Activated CD4-positive, alpha-beta T cell treated with anti-CD3 and anti-CD28 coated beads for 36 hours (primary cell): ENCODE measurements at regions not wholly inside any gene's neighbourhood (a gene's known extent, or its start where the extent isn't known, plus 50 kb on each side); places are given as distances from the start of the nearest gene placed in this dataset.

ENCODE experiments used
- ATAC-seq: fragments of 200-7000 bp; cut with Tn5 transposase; one replicate; pipeline ENCODE4 v1.10.0; 2021; ENCODE audit warnings: mild to moderate bottlenecking, moderate library complexity
- CTCF ChIA-PET: fragments of 350-600 bp; sonication (Branson Sonifier 250); formaldehyde crosslinking; loops from one replicate; lab custom pipeline; 2021; ENCODE audit warnings: antibody characterized with exemption; lab: Charles Lee
- POLR2A ChIA-PET: fragments of 350-600 bp; sonication (Branson Sonifier 250); formaldehyde crosslinking; loops from one replicate; lab custom pipeline; 2021; ENCODE audit warnings: antibody characterized with exemption, inconsistent platforms; lab: Charles Lee
- DNase-seq: peaks from one replicate; pipeline ENCODE4 v3.0.0-alpha.2; 2020
- H3K27ac Mint-ChIP-seq: one replicate; pipeline ENCODE4 v1.8.0; 2021; ENCODE audit warnings: mixed read lengths
- H3K27me3 Mint-ChIP-seq: one replicate; pipeline ENCODE4 v1.8.0; 2021; ENCODE audit warnings: mixed read lengths
- H3K36me3 Mint-ChIP-seq: one replicate; pipeline ENCODE4 v1.8.0; 2021; ENCODE audit warnings: low read depth, mixed read lengths
- H3K4me1 Mint-ChIP-seq: one replicate; pipeline ENCODE4 v1.8.0; 2021; ENCODE audit warnings: mixed read lengths
- H3K4me3 Mint-ChIP-seq: one replicate; pipeline ENCODE4 v1.8.0; 2021; ENCODE audit warnings: mild to moderate bottlenecking, moderate library complexity, mixed read lengths
- H3K9me3 Mint-ChIP-seq: one replicate; pipeline ENCODE4 v1.8.0; 2021; ENCODE audit warnings: low read depth, mixed read lengths
- intact Hi-C, 2 experiments: fragments of 100-400 bp; cut with DNase I in 1 of 2; cut with micrococcal nuclease in 1 of 2; formaldehyde crosslinking; loops; one replicate each; pipeline versions ENCODE4 v1.14.2 to v1.15.1; 2022 to 2024; cut with DNase I, micrococcal nuclease

- no peak overlapping the region for H3K4me3 Mint-ChIP-seq
- POLR2A ChIA-PET, result no interaction called here
Observed at GRCh38 chr16:86778108-86778745, 199.9 kb downstream of the FOXL1 start.

DNA sequence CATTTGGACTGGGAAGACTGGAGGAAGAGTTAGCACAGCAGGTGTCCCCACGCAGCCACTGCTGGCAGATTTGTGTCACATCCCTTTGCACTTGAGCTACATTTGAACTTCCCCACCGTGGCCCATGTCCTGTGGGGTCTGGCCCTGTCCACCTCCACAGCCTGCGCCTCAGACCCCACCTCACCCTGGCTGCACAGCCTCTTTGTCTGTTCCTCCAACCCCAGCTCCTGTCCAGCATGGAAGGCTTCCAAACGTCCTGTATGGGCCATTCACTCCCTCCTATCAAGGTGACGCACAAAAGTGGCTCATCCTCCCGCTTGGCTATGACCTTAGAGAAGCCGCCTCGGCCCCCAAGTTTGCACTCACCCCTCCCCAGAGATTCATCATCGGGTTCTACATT, 200.6 kb downstream of the FOXL1 start:
- peaks cover 5% of the 10 kb centered on the region for H3K27me3 Mint-ChIP-seq
- intact Hi-C loops, result no loop called here
- no peak overlapping the region for H3K27ac Mint-ChIP-seq
- ATAC-seq, result no peak
- POLR2A ChIA-PET, result no interaction called here
- no peaks in the 10 kb centered on the region for H3K4me1 Mint-ChIP-seq
- H3K9me3 Mint-ChIP-seq, result no peaks in the 10 kb centered on the region
- no peaks in the 10 kb centered on the region for H3K36me3 Mint-ChIP-seq
- CTCF ChIA-PET, result interaction anchor here (0.7 kb wide), 1 partner anchor 79 kb away, joined by 3 read pairs; no protein-coding TSS in a partner anchor
- DNase-seq, result no peak
- no peak overlapping the region for H3K4me3 Mint-ChIP-seq

More at GRCh38 chr16:86778108-86778745, 199.9 kb downstream of the FOXL1 start:
- Mint-ChIP-seq H3K4me1 (no peaks in the 10 kb centered on the region), H3K27me3 (peaks cover 5% of the 10 kb centered on the region), H3K9me3 (no peaks in the 10 kb centered on the region), H3K36me3 (no peaks in the 10 kb centered on the region), H3K27ac (no peak overlapping the region)
- CTCF ChIA-PET, result interaction anchor here (0.7 kb wide), 1 partner anchor 78 kb away, joined by 3 read pairs; no protein-coding TSS in a partner anchor
- intact Hi-C loops, result no loop called here
- DNase-seq, result no peak
- no peak for ATAC-seq

GRCh38 chr16:86781046-86781445, 202.7 kb downstream of the FOXL1 start:
- Mint-ChIP-seq H3K27me3 (peaks cover 2% of the 10 kb centered on the region), H3K27ac (no peak overlapping the region), H3K4me3 (no peak overlapping the region), H3K4me1 (no peaks in the 10 kb centered on the region), H3K36me3 (no peaks in the 10 kb centered on the region), H3K9me3 (no peaks in the 10 kb centered on the region)
- ChIA-PET POLR2A (no interaction called here), CTCF (interaction anchor here (0.7 kb wide), 1 partner anchor 9 kb away, joined by 3 read pairs; no protein-coding TSS in a partner anchor)
- ATAC-seq (no peak), DNase-seq (no peak)
- intact Hi-C loops, result no loop called here

DNA sequence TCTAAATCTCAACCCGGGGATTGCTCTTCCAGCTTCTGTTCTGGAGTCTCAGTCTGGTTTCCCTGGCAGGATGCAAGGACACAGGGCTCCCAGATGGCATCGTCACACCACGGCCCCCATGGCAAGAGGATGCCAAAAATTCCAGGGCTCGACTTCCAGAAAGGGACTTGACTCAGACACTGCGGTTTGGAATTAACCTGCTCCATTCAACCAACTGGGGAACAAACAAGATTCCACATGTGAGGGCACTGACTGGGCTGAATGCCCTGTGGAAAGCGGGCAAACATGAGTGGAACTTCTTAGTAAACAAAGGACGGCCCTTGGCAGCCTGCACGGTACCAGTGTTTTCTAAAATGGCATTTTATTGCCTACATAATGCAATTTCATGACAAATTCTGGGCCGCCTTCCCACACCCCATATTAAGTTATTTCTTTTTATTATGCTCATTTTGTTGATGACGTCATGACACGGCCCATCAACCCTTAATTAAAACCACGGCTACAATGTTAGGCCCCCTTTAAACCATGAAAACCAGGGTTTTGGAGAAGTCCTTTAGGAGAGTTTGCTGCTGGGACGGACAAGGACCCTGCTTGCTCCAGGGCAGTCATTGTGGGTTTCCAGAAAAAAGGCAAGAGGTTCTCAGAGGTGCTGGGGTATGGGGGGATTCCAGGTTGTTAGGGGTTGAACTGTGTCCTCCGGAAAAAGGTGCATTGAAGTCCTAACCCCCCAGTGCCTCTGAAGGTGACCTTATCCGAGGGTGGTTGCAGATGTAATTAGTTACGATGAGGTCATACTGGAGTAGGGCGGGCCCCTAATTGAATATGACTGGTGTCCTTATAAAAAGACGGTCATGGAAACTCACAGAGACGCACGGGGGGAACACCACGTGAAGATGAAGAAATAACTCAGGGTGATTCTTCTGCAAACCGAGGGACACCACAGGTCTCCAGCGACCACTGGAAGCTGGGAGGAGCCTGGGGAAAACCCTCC, 205.6 kb downstream of the FOXL1 start:
- intact Hi-C loops, result no loop called here
- no peak for DNase-seq
- Mint-ChIP-seq H3K4me3 (no peak overlapping the region), H3K9me3 (no peaks in the 10 kb centered on the region), H3K27me3 (peaks cover 6% of the 10 kb centered on the region), H3K27ac (no peak overlapping the region), H3K4me1 (no peaks in the 10 kb centered on the region), H3K36me3 (no peaks in the 10 kb centered on the region)
- POLR2A ChIA-PET, result no interaction called here
- CTCF ChIA-PET, result no interaction called here
- ATAC-seq, result no peak

GRCh38 chr16:86786338-86786737, 208.0 kb downstream of the FOXL1 start:
- no peak overlapping the region for H3K4me3 Mint-ChIP-seq
- DNase-seq (no peak), ATAC-seq (no peak)
- H3K27ac Mint-ChIP-seq, result no peak overlapping the region
- POLR2A ChIA-PET, result no interaction called here
- no peaks in the 10 kb centered on the region for H3K4me1 Mint-ChIP-seq
- intact Hi-C loops, result no loop called here
- H3K9me3 Mint-ChIP-seq, result no peaks in the 10 kb centered on the region
- no peaks in the 10 kb centered on the region for H3K36me3 Mint-ChIP-seq
- CTCF ChIA-PET, result no interaction called here
- H3K27me3 Mint-ChIP-seq, result peaks cover 4% of the 10 kb centered on the region

DNA sequence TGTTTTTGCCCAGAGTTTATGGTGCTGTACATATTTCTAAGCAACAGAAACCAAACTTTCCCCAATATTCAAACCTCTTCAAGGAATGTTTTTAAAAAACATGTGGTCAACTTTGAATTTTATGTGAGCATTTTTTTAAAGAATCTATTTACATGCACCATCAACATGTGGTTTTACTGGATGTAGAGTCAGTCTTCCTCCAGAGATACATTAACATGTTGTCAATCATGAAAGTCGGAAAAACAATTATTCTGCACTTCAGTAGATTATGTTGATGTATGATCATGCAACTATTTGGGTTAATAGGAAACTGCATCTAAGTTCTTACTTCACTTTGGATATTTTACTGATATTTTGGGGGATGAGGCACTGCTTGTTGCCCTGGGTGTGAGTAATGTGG, 208.6 kb downstream of the FOXL1 start:
- Mint-ChIP-seq H3K4me3 (no peak overlapping the region), H3K9me3 (no peaks in the 10 kb centered on the region), H3K27me3 (peaks cover 4% of the 10 kb centered on the region), H3K4me1 (no peaks in the 10 kb centered on the region), H3K36me3 (no peaks in the 10 kb centered on the region), H3K27ac (no peak overlapping the region)
- intact Hi-C loops, result no loop called here
- ATAC-seq (no peak), DNase-seq (no peak)
- POLR2A ChIA-PET, result no interaction called here
- CTCF ChIA-PET, result no interaction called here

- Mint-ChIP-seq H3K4me3 (no peak overlapping the region), H3K36me3 (no peaks in the 10 kb centered on the region), H3K27ac (no peak overlapping the region), H3K9me3 (no peaks in the 10 kb centered on the region), H3K27me3 (peaks cover 4% of the 10 kb centered on the region), H3K4me1 (no peaks in the 10 kb centered on the region)
- intact Hi-C loops, result no loop called here
- ATAC-seq (no peak), DNase-seq (no peak)
- ChIA-PET CTCF (no interaction called here), POLR2A (no interaction called here)
Observed at GRCh38 chr16:86787538-86787937, 209.2 kb downstream of the FOXL1 start.

DNA sequence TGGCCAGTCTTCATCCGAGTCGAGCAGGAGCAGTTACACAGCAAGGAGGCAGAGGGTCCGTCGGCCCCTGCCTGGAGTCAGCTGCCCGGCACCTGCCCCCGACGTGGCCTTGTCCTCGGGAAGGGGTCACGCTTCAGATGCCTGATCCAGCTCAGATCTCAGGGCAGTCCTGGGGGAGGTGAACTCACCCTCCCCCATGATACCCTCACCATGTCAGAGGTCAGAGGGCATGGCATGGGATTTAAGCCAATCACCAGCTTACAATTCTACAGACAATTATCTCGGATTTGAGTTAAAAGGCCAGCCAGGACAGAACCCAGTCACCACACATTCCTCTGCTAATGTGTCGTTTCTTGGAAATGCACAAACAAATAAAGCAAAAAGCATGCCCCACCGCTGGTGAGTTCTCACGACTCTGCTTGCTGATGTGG, 211.3 kb downstream of the FOXL1 start:
- H3K4me1 Mint-ChIP-seq, result no peaks in the 10 kb centered on the region
- intact Hi-C loops, result no loop called here
- H3K27me3 Mint-ChIP-seq, result peaks cover 4% of the 10 kb centered on the region
- CTCF ChIA-PET, result interaction anchor here (0.5 to 0.6 kb wide), 2 partner anchors 9 to 470 kb away, joined by 3 read pairs; no protein-coding TSS in a partner anchor
- POLR2A ChIA-PET, result no interaction called here
- DNase-seq, result no peak
- H3K4me3 Mint-ChIP-seq, result no peak overlapping the region
- no peaks in the 10 kb centered on the region for H3K9me3 Mint-ChIP-seq
- no peak for ATAC-seq
- H3K27ac Mint-ChIP-seq, result no peak overlapping the region
- H3K36me3 Mint-ChIP-seq, result no peaks in the 10 kb centered on the region

GRCh38 chr16:86791287-86792035, 213.1 kb downstream of the FOXL1 start:
- H3K27me3 Mint-ChIP-seq, result peaks cover 4% of the 10 kb centered on the region
- no peak for DNase-seq
- intact Hi-C loops, result no loop called here
- H3K4me3 Mint-ChIP-seq, result no peak overlapping the region
- H3K9me3 Mint-ChIP-seq, result no peaks in the 10 kb centered on the region
- no peaks in the 10 kb centered on the region for H3K4me1 Mint-ChIP-seq
- CTCF ChIA-PET, result interaction anchor here (0.6 kb wide), 1 partner anchor 201 kb away, joined by 3 read pairs; no protein-coding TSS in a partner anchor
- ATAC-seq, result no peak
- POLR2A ChIA-PET, result no interaction called here
- no peak overlapping the region for H3K27ac Mint-ChIP-seq
- H3K36me3 Mint-ChIP-seq, result no peaks in the 10 kb centered on the region

DNA sequence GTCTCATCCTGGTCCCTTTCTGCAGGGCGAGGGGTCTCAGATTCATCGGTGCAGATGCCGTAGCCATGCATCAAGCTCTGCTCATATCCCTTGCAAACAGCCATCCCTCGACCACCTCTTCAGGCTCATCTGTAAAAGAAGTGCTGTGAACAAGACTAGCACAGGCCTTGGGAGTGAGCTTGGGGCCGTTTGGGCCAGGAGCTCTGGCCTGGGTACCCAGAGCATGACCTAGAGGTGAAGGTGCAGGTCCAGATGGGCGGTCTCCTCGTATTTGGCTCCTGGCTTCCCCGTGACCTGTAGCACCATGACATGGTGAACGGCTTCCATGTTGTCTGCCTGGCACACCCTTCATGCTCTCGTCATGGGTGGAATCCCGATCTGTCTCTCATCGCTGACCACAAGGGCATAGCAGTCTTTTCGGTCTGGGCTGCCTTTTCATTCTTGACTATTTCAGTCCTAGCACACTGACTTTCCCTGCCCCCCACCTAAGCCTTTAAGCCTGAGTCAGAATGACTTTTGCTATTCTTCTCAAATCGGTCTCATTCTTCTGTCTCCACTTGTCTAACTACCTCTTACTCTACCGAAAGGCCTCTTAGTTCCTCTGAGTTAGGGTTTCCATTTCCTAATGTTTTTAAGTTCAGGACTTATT, 216.0 kb downstream of the FOXL1 start:
- Mint-ChIP-seq H3K4me3 (no peak overlapping the region), H3K9me3 (no peaks in the 10 kb centered on the region), H3K27ac (no peak overlapping the region), H3K36me3 (no peaks in the 10 kb centered on the region), H3K27me3 (peaks cover 15% of the 10 kb centered on the region), H3K4me1 (no peaks in the 10 kb centered on the region)
- ATAC-seq (no peak), DNase-seq (no peak)
- POLR2A ChIA-PET, result no interaction called here
- CTCF ChIA-PET, result no interaction called here
- intact Hi-C loops, result no loop called here

- ChIA-PET POLR2A (no interaction called here), CTCF (no interaction called here)
- Mint-ChIP-seq H3K27ac (no peak overlapping the region), H3K27me3 (peaks cover 24% of the 10 kb centered on the region), H3K9me3 (peaks cover 3% of the 10 kb centered on the region), H3K4me3 (no peak overlapping the region), H3K4me1 (no peaks in the 10 kb centered on the region), H3K36me3 (no peaks in the 10 kb centered on the region)
- DNase-seq (no peak), ATAC-seq (no peak)
- intact Hi-C loops, result no loop called here
Observed at GRCh38 chr16:86797700-86798099, 219.4 kb downstream of the FOXL1 start.
